HCT116 (cell line): ENCODE measurements at regions not wholly inside any gene's neighbourhood (a gene's known extent, or its start where the extent isn't known, plus 50 kb on each side); places are given as distances from the start of the nearest gene placed in this dataset.

Experiments
- ATAC-seq: fragments of 200-7000 bp; cut with Tn5 transposase; 2 replicates; pipeline ENCODE4 v1.9.1; 2020; ENCODE audit warnings: mild to moderate bottlenecking, moderate library complexity
- BruUV-seq: library from RNA; stranded (reverse); fragments of 400-500 nt; replicated peaks from 2 replicates; lab custom pipeline; 2021; lab: Mats Ljungman, UMichigan
- CTCF ChIA-PET: fragments of 300-600 bp; sonication (Branson Sonifier 250); formaldehyde crosslinking; loops from one replicate; lab custom pipeline; 2021; ENCODE audit warnings: antibody characterized with exemption; lab: Charles Lee
- POLR2A ChIA-PET: fragments of 300-600, 350-600 bp; sonication (Branson Sonifier 250); formaldehyde crosslinking; loops from one replicate; lab custom pipeline; 2021; ENCODE audit warnings: antibody characterized with exemption; lab: Charles Lee
- RAD21 ChIA-PET, 2 experiments: fragments of 300-600 bp; sonication (Branson Sonifier 250); formaldehyde crosslinking; loops; one replicate each; lab custom pipeline; 2023; ENCODE audit warnings: low total read pairs in 2 of 2; ENCODE audit not compliant: uncharacterized antibody in 2 of 2, unreplicated experiment in 2 of 2, low non-redundant PET in 1 of 2; lab: Charles Lee
- DNase-seq: peaks from one replicate; pipeline ENCODE4 v3.0.0-alpha.2; 2010; ENCODE audit warnings: low read depth, low spot score
- H2AFZ ChIP-seq: fragments of 200-600 bp; shearing (Covaris generic), sonication (generic); 2 replicates; pipeline ENCODE4 v1.6.1; 2017; ENCODE audit warnings: low read depth, mixed run types, mixed read lengths, antibody characterized with exemption, low read length; ENCODE audit not compliant: poor library complexity, severe bottlenecking
- H3K27ac ChIP-seq: 2 replicates; pipeline ENCODE4 v1.5.1; 2012; ENCODE audit warnings: low read depth, low read length
- H3K27me3 ChIP-seq: fragments of 200-600 bp; sonication (generic); 2 replicates; pipeline ENCODE4 v1.6.1; 2016; ENCODE audit warnings: mixed run types, low read length, mixed read lengths; ENCODE audit not compliant: insufficient read depth
- H3K36me3 ChIP-seq, 2 experiments: fragments of 200-500 bp in 1 of 2; fragments of 200-600 bp in 1 of 2; sonication (Bioruptor generic) in 1 of 2; sonication (generic) in 1 of 2; 2 replicates each; pipeline versions ENCODE4 v1.5.1 to v1.6.1; 2014 to 2016; ENCODE audit warnings: low read length in 2 of 2, inconsistent platforms in 1 of 2, mixed read lengths in 1 of 2, mixed run types in 1 of 2; ENCODE audit not compliant: insufficient read depth in 2 of 2, control insufficient read depth in 1 of 2
- H3K4me1 ChIP-seq, 2 experiments: fragments of 200-600 bp in 1 of 2; sonication (generic) in 1 of 2; 2 replicates each; pipeline versions ENCODE4 v1.5.1 to v1.6.1; 2012 to 2017; ENCODE audit warnings: low read length in 2 of 2, inconsistent platforms in 1 of 2, mild to moderate bottlenecking in 1 of 2, mixed read lengths in 1 of 2, mixed run types in 1 of 2, moderate library complexity in 1 of 2; ENCODE audit not compliant: insufficient read depth in 2 of 2, control insufficient read depth in 1 of 2
- H3K4me2 ChIP-seq: fragments of 200-600 bp; sonication (generic); 2 replicates; pipeline ENCODE4 v1.6.1; 2017; ENCODE audit warnings: mixed run types, low read length, mixed read lengths
- H3K4me3 ChIP-seq, 2 experiments: fragments of 200-600 bp in 1 of 2; sonication (generic) in 1 of 2; replicated peaks in 1 of 2; 2 replicates each; pipeline ENCODE4 v1.5.1; 2011 to 2016; ENCODE audit warnings: low read length in 2 of 2, control low read depth in 1 of 2, low read depth in 1 of 2, mild to moderate bottlenecking in 1 of 2, mixed read lengths in 1 of 2, mixed run types in 1 of 2
- H3K79me2 ChIP-seq: fragments of 200-600 bp; sonication (generic); 2 replicates; pipeline ENCODE4 v1.6.1; 2017; ENCODE audit warnings: mild to moderate bottlenecking, mixed run types, low read length, moderate library complexity, mixed read lengths; ENCODE audit not compliant: insufficient read depth
- H3K9ac ChIP-seq: fragments of 200-600 bp; sonication (generic); 2 replicates; pipeline ENCODE4 v1.6.1; 2016; ENCODE audit warnings: low read length, mixed read lengths
- H3K9me2 ChIP-seq: fragments of 200-600 bp; sonication (generic), shearing (Covaris generic); 2 replicates; pipeline ENCODE4 v1.6.1; 2017; ENCODE audit warnings: mixed run types, mild to moderate bottlenecking, moderate library complexity; ENCODE audit not compliant: insufficient read depth
- H3K9me3 ChIP-seq, 2 experiments: fragments of 200-500 bp in 1 of 2; fragments of 200-600 bp in 1 of 2; sonication (Bioruptor generic) in 1 of 2; sonication (generic) in 1 of 2; 2 replicates each; pipeline ENCODE4 v1.6.1; 2014 to 2017; ENCODE audit warnings: low read length in 2 of 2, mixed read lengths in 2 of 2, inconsistent platforms in 1 of 2, low read depth in 1 of 2, mild to moderate bottlenecking in 1 of 2, mixed run types in 1 of 2, moderate library complexity in 1 of 2; ENCODE audit not compliant: control insufficient read depth in 1 of 2, insufficient read depth in 1 of 2
- H4K20me1 ChIP-seq: fragments of 200-600 bp; sonication (generic), shearing (Covaris generic); 2 replicates; pipeline ENCODE4 v1.6.1; 2017; ENCODE audit warnings: mixed run types, mild to moderate bottlenecking, moderate library complexity; ENCODE audit not compliant: insufficient read depth
- EGR1 ChIP-seq: IDR thresholded peaks from 2 replicates; pipeline ENCODE4 v1.6.1; 2012; ENCODE audit warnings: low read depth
- EZH2 ChIP-seq: fragments of 200-600 bp; sonication (generic); IDR thresholded peaks from 2 replicates; pipeline ENCODE4 v1.6.1; 2017; ENCODE audit warnings: antibody characterized with exemption, mixed run types
- FOSL1 ChIP-seq: IDR thresholded peaks from 2 replicates; pipeline ENCODE4 v1.6.1; 2012; ENCODE audit warnings: low read depth
- POLR2AphosphoS5 ChIP-seq: IDR thresholded peaks from 2 replicates; pipeline ENCODE4 v1.6.1; 2011; ENCODE audit warnings: mild to moderate bottlenecking, low read depth, low read length, moderate library complexity
- RAD21 ChIP-seq: IDR thresholded peaks from 2 replicates; pipeline ENCODE4 v1.6.1; 2012; ENCODE audit warnings: low read depth, mild to moderate bottlenecking
- SP1 ChIP-seq: IDR thresholded peaks from 2 replicates; pipeline ENCODE4 v1.6.1; 2012; ENCODE audit warnings: low read depth
- SRF ChIP-seq: IDR thresholded peaks from 2 replicates; pipeline ENCODE4 v1.6.1; 2012; ENCODE audit warnings: low read depth
- YY1 ChIP-seq: IDR thresholded peaks from 2 replicates; pipeline ENCODE4 v1.6.1; 2011; ENCODE audit warnings: low read length, low read depth, moderate library complexity, mild to moderate bottlenecking; ENCODE audit not compliant: insufficient replicate concordance; ENCODE audit errors: extremely low read depth
- intact Hi-C: fragments of 100-400 bp; cut with micrococcal nuclease; formaldehyde crosslinking; loops from 2 replicates; pipeline ENCODE4 v1.10.0; 2022
- TF ChIP-seq, protein P1 (sequence below): IDR thresholded peaks from 2 replicates; pipeline ENCODE4 v1.6.1; 2012; ENCODE audit warnings: low read depth
- TF ChIP-seq, protein P2 (sequence below), 3 experiments: fragments of 200-600 bp in 1 of 3; sonication (generic) in 1 of 3; IDR thresholded peaks in 2 of 3; conservative IDR thresholded peaks in 1 of 3; 2 replicates each; pipeline ENCODE4 v1.5.1; 2012 to 2017; ENCODE audit warnings: low read depth in 2 of 3, low read length in 2 of 3, antibody characterized with exemption in 1 of 3, borderline replicate concordance in 1 of 3, control low read depth in 1 of 3, mild to moderate bottlenecking in 1 of 3, mixed read lengths in 1 of 3, mixed run types in 1 of 3, moderate library complexity in 1 of 3; ENCODE audit not compliant: insufficient read depth in 1 of 3

DNA sequence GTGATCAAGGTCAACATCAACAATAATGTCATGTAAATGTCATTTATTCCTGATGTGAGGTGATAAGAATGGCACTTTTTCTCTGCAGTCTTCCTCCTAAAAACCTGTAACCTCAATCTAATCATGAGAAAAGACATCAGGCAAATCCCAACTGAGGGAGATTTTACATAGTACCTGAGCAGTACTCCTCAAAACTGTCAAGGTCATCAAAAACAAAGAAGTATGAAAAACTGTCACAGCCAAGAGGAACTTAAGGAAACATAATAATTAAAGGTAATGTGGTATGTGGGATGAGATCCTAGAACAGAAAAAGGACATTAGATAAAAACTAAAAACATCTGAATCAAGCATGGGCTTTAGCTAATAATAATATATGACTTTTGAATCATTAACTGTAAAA, 140.9 kb upstream of the GRM7 start:
- no peak for ATAC-seq
- H3K27me3 ChIP-seq: no peaks in the 10 kb centered on the region; the same call in 1 of the 2 replicates
- H3K9ac ChIP-seq: no peak overlapping the region
- DNase-seq: no peak
- ChIA-PET RAD21 (no interaction called here), POLR2A (no interaction called here), CTCF (no interaction called here)
- intact Hi-C loops: no loop called here
- H3K79me2 ChIP-seq: no peaks in the 10 kb centered on the region
- no peaks in the 10 kb centered on the region for H3K4me1 ChIP-seq
- TF ChIP-seq EZH2: no peak
- no peak for TF ChIP-seq SRF
- no peak for TF ChIP-seq SP1
- TF ChIP-seq, protein P1, sequence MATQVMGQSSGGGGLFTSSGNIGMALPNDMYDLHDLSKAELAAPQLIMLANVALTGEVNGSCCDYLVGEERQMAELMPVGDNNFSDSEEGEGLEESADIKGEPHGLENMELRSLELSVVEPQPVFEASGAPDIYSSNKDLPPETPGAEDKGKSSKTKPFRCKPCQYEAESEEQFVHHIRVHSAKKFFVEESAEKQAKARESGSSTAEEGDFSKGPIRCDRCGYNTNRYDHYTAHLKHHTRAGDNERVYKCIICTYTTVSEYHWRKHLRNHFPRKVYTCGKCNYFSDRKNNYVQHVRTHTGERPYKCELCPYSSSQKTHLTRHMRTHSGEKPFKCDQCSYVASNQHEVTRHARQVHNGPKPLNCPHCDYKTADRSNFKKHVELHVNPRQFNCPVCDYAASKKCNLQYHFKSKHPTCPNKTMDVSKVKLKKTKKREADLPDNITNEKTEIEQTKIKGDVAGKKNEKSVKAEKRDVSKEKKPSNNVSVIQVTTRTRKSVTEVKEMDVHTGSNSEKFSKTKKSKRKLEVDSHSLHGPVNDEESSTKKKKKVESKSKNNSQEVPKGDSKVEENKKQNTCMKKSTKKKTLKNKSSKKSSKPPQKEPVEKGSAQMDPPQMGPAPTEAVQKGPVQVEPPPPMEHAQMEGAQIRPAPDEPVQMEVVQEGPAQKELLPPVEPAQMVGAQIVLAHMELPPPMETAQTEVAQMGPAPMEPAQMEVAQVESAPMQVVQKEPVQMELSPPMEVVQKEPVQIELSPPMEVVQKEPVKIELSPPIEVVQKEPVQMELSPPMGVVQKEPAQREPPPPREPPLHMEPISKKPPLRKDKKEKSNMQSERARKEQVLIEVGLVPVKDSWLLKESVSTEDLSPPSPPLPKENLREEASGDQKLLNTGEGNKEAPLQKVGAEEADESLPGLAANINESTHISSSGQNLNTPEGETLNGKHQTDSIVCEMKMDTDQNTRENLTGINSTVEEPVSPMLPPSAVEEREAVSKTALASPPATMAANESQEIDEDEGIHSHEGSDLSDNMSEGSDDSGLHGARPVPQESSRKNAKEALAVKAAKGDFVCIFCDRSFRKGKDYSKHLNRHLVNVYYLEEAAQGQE: no peak
- no peak for TF ChIP-seq RAD21
- TF ChIP-seq FOSL1: no peak
- no peak for TF ChIP-seq YY1
- no peak for TF ChIP-seq POLR2AphosphoS5
- TF ChIP-seq EGR1: no peak
- TF ChIP-seq, protein P2, sequence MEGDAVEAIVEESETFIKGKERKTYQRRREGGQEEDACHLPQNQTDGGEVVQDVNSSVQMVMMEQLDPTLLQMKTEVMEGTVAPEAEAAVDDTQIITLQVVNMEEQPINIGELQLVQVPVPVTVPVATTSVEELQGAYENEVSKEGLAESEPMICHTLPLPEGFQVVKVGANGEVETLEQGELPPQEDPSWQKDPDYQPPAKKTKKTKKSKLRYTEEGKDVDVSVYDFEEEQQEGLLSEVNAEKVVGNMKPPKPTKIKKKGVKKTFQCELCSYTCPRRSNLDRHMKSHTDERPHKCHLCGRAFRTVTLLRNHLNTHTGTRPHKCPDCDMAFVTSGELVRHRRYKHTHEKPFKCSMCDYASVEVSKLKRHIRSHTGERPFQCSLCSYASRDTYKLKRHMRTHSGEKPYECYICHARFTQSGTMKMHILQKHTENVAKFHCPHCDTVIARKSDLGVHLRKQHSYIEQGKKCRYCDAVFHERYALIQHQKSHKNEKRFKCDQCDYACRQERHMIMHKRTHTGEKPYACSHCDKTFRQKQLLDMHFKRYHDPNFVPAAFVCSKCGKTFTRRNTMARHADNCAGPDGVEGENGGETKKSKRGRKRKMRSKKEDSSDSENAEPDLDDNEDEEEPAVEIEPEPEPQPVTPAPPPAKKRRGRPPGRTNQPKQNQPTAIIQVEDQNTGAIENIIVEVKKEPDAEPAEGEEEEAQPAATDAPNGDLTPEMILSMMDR (IDR thresholded peaks at IDR 0.05 in 2 of 3, conservative IDR thresholded peaks at IDR 0.05 in 1 of 3; ENCODE audit: borderline replicate concordance in 1 of 3, insufficient read depth in 1 of 3, low read depth in 2 of 3, low read length in 2 of 3): no peak
- no peaks in the 10 kb centered on the region for H3K9me2 ChIP-seq
- H4K20me1 ChIP-seq: no peaks in the 10 kb centered on the region
- H3K4me2 ChIP-seq: no peak overlapping the region
- no peak overlapping the region for H3K4me3 ChIP-seq
- H3K9me3 ChIP-seq: no peaks in the 10 kb centered on the region
- no peak overlapping the region for H2AFZ ChIP-seq
- H3K27ac ChIP-seq: no peak overlapping the region
- BruUV-seq: no TSS peak
- no peaks in the 10 kb centered on the region for H3K36me3 ChIP-seq
